H1 (cell line): ENCODE measurements at regions not wholly inside any gene's neighbourhood (a gene's known extent, or its start where the extent isn't known, plus 50 kb on each side); places are given as distances from the start of the nearest gene placed in this dataset.

ENCODE experiments used
- CTCF ChIA-PET: fragments of 300-600 bp; sonication (Branson Sonifier 250); formaldehyde crosslinking; loops from one replicate; lab custom pipeline; 2021; ENCODE audit not compliant: partially characterized antibody; lab: Charles Lee
- POLR2A ChIA-PET: fragments of 300-600 bp; sonication (Branson Sonifier 250); formaldehyde crosslinking; loops from one replicate; lab custom pipeline; 2021; ENCODE audit warnings: inconsistent platforms; ENCODE audit not compliant: partially characterized antibody; lab: Charles Lee
- DNase-seq, 2 experiments: peaks; one replicate each; pipeline versions ENCODE4 v3.0.0 to v3.0.0-alpha.2; 2010 to 2022; ENCODE audit warnings: low spot score in 2 of 2, low read depth in 1 of 2, mixed read lengths in 1 of 2
- FAIRE-seq: peaks from 2 replicates; lab custom pipeline; 2011; peaks lifted over from hg19 to GRCh38; lab: Jason Lieb, UNC
- H2AFZ ChIP-seq: 2 replicates; pipeline ENCODE4 v1.8.1; 2012; ENCODE audit warnings: low read length, inconsistent platforms
- H2AK5ac ChIP-seq: 2 replicates; pipeline ENCODE4 v1.6.1; 2013; ENCODE audit warnings: low read depth, low read length
- H2BK120ac ChIP-seq: replicated peaks from 2 replicates; pipeline ENCODE3; 2013; ENCODE audit warnings: low read depth, low read length, inconsistent platforms
- H2BK12ac ChIP-seq: 2 replicates; pipeline ENCODE4 v1.6.1; 2013; ENCODE audit warnings: low read depth, low read length
- H2BK15ac ChIP-seq: 2 replicates; pipeline ENCODE4 v1.6.1; 2013; ENCODE audit warnings: low read length
- H2BK20ac ChIP-seq: 2 replicates; pipeline ENCODE4 v1.6.1; 2013; ENCODE audit warnings: low read length
- H2BK5ac ChIP-seq: 2 replicates; pipeline ENCODE4 v1.6.1; 2013; ENCODE audit warnings: low read depth, low read length
- H3K14ac ChIP-seq: 2 replicates; pipeline ENCODE4 v1.6.1; 2013; ENCODE audit warnings: inconsistent platforms; ENCODE audit not compliant: insufficient read length
- H3K18ac ChIP-seq: 2 replicates; pipeline ENCODE4 v1.6.1; 2013; ENCODE audit warnings: low read length; ENCODE audit errors: extremely low read depth
- H3K23ac ChIP-seq: 2 replicates; pipeline ENCODE4 v1.6.1; 2013; ENCODE audit warnings: inconsistent platforms; ENCODE audit not compliant: insufficient read length
- H3K23me2 ChIP-seq: 2 replicates; pipeline ENCODE4 v1.6.1; 2013; ENCODE audit warnings: low read depth, low read length
- H3K27ac ChIP-seq: 2 replicates; pipeline ENCODE4 v1.6.1; 2011; ENCODE audit warnings: low read depth, low read length, inconsistent platforms
- H3K27me3 ChIP-seq, 4 experiments: replicated peaks in 1 of 4; 1 replicate in 1 of 4; 2 replicates in 3 of 4; pipeline versions ENCODE4 v1.6.1 to v1.8.1; 2011 to 2013; ENCODE audit warnings: low read length in 3 of 4, mild to moderate bottlenecking in 3 of 4, inconsistent platforms in 2 of 4, mixed read lengths in 2 of 4, moderate library complexity in 1 of 4; ENCODE audit not compliant: control insufficient read depth in 3 of 4, insufficient read depth in 3 of 4; ENCODE audit errors: extremely low read depth in 1 of 4
- H3K36me3 ChIP-seq, 4 experiments: 2 replicates each; pipeline versions ENCODE4 v1.6.1 to v1.8.1; 2011 to 2013; ENCODE audit warnings: mild to moderate bottlenecking in 4 of 4, low read length in 3 of 4, moderate library complexity in 2 of 4, control low read depth in 1 of 4, inconsistent platforms in 1 of 4; ENCODE audit not compliant: insufficient read depth in 4 of 4, control insufficient read depth in 2 of 4
- H3K4ac ChIP-seq: replicated peaks from 2 replicates; pipeline ENCODE3; 2013; ENCODE audit warnings: low read length, low read depth, mixed read lengths, inconsistent platforms; ENCODE audit not compliant: insufficient read length
- H3K4me1 ChIP-seq, 4 experiments: replicated peaks in 1 of 4; 1 replicate in 1 of 4; 2 replicates in 3 of 4; pipeline versions ENCODE4 v1.6.1 to v1.8.1; 2011 to 2013; ENCODE audit warnings: low read length in 3 of 4, inconsistent platforms in 2 of 4, mixed read lengths in 1 of 4; ENCODE audit not compliant: insufficient read depth in 4 of 4, control insufficient read depth in 3 of 4
- H3K4me2 ChIP-seq, 2 experiments: 2 replicates each; pipeline versions ENCODE4 v1.6.1 to v1.8.1; 2011 to 2013; ENCODE audit warnings: low read depth in 2 of 2, low read length in 2 of 2, control low read depth in 1 of 2, inconsistent platforms in 1 of 2, mild to moderate bottlenecking in 1 of 2; ENCODE audit not compliant: insufficient read depth in 1 of 2
- H3K4me3 ChIP-seq, 4 experiments: fragments of 200-600, 300-600 bp in 1 of 4; sonication (generic), shearing (Covaris generic), sonication (Bioruptor Twin) in 1 of 4; 2 replicates each; pipeline versions ENCODE4 v1.5.1 to v1.8.1; 2011 to 2016; ENCODE audit warnings: low read length in 4 of 4, low read depth in 3 of 4, control low read depth in 2 of 4, inconsistent platforms in 2 of 4, mild to moderate bottlenecking in 2 of 4, mixed read lengths in 1 of 4, moderate library complexity in 1 of 4; ENCODE audit not compliant: insufficient read depth in 2 of 4; ENCODE audit errors: extremely low read depth in 1 of 4
- H3K56ac ChIP-seq: replicated peaks from 2 replicates; pipeline ENCODE3; 2013; ENCODE audit warnings: low read depth, mild to moderate bottlenecking, mixed read lengths, low read length, inconsistent platforms; ENCODE audit not compliant: insufficient read length
- H3K79me1 ChIP-seq: 2 replicates; pipeline ENCODE4 v1.6.1; 2013; ENCODE audit warnings: low read depth, low read length, control low read depth
- H3K79me2 ChIP-seq, 2 experiments: 2 replicates each; pipeline versions ENCODE4 v1.6.1 to v1.8.1; 2012 to 2013; ENCODE audit warnings: low read length in 2 of 2, mild to moderate bottlenecking in 2 of 2, inconsistent platforms in 1 of 2; ENCODE audit not compliant: insufficient read depth in 2 of 2, control insufficient read depth in 1 of 2
- H3K9ac ChIP-seq, 4 experiments: replicated peaks in 1 of 4; 1 replicate in 1 of 4; 2 replicates in 3 of 4; pipeline versions ENCODE4 v1.6.1 to v1.8.1; 2011 to 2013; ENCODE audit warnings: low read depth in 3 of 4, low read length in 3 of 4, control low read depth in 2 of 4, mild to moderate bottlenecking in 2 of 4, moderate library complexity in 2 of 4, inconsistent platforms in 1 of 4; ENCODE audit errors: extremely low read depth in 1 of 4
- H3K9me3 ChIP-seq, 2 experiments: 2 replicates each; pipeline versions ENCODE4 v1.6.1 to v1.8.1; 2012 to 2013; ENCODE audit warnings: mild to moderate bottlenecking in 2 of 2, moderate library complexity in 2 of 2, control low read depth in 1 of 2, inconsistent platforms in 1 of 2, low read depth in 1 of 2, low read length in 1 of 2, mixed read lengths in 1 of 2; ENCODE audit not compliant: insufficient read depth in 2 of 2
- H4K20me1 ChIP-seq, 2 experiments: replicated peaks in 1 of 2; 2 replicates each; pipeline versions ENCODE3 to v1.8.1; 2011 to 2013; ENCODE audit warnings: inconsistent platforms in 2 of 2, low read length in 2 of 2, mild to moderate bottlenecking in 1 of 2; ENCODE audit not compliant: insufficient read depth in 2 of 2, control insufficient read depth in 1 of 2
- H4K5ac ChIP-seq: 2 replicates; pipeline ENCODE4 v1.6.1; 2013; ENCODE audit warnings: low read length, low read depth, mixed read lengths, inconsistent platforms; ENCODE audit not compliant: insufficient read length
- H4K8ac ChIP-seq: 2 replicates; pipeline ENCODE4 v1.8.0; 2013; ENCODE audit warnings: mild to moderate bottlenecking, moderate library complexity, low read length, inconsistent platforms; ENCODE audit not compliant: insufficient read depth; ENCODE audit errors: extremely low read depth
- H4K91ac ChIP-seq: replicated peaks from 2 replicates; pipeline ENCODE3; 2013; ENCODE audit warnings: low read length, mixed read lengths, inconsistent platforms; ENCODE audit not compliant: insufficient read length
- CREB1 ChIP-seq: IDR thresholded peaks from 2 replicates; pipeline ENCODE4 v1.6.1; 2012; ENCODE audit warnings: inconsistent platforms
- EZH2 ChIP-seq: fragments of 200-600 bp; sonication (generic); IDR thresholded peaks from 2 replicates; pipeline ENCODE4 v1.7.1; 2012; ENCODE audit warnings: low read depth, mild to moderate bottlenecking, moderate library complexity, low read length, inconsistent platforms; ENCODE audit not compliant: severe bottlenecking
- MAFK ChIP-seq: IDR thresholded peaks from 2 replicates; pipeline ENCODE4 v1.6.1; 2012; ENCODE audit warnings: low read depth, mild to moderate bottlenecking, improper control_type of control experiment, low read length
- NRF1 ChIP-seq: IDR thresholded peaks from 2 replicates; pipeline ENCODE4 v1.6.1; 2011; ENCODE audit warnings: mild to moderate bottlenecking, low read depth, low read length, improper control_type of control experiment
- PHF8 ChIP-seq: fragments of 200-600 bp; sonication (generic); conservative IDR thresholded peaks from 2 replicates; pipeline ENCODE4 v1.7.1; 2012; ENCODE audit warnings: low read depth, mild to moderate bottlenecking, inconsistent platforms, low read length, moderate library complexity
- RFX5 ChIP-seq: IDR thresholded peaks from 2 replicates; pipeline ENCODE4 v1.6.1; 2011; ENCODE audit warnings: low read depth, low read length, improper control_type of control experiment, borderline replicate concordance
- RNF2 ChIP-seq: fragments of 200-900, 300-1000 bp; sonication (generic); IDR thresholded peaks from 2 replicates; pipeline ENCODE4 v1.7.1; 2016; ENCODE audit warnings: borderline replicate concordance, low read depth, mild to moderate bottlenecking, antibody characterized with exemption, low read length; ENCODE audit not compliant: poor library complexity, severe bottlenecking; ENCODE audit errors: missing control alignments
- SIN3A ChIP-seq, 2 experiments: IDR thresholded peaks in 1 of 2; conservative IDR thresholded peaks in 1 of 2; 2 replicates each; pipeline ENCODE4 v1.6.1; 2011 to 2012; ENCODE audit warnings: low read length in 2 of 2, improper control_type of control experiment in 1 of 2, low read depth in 1 of 2, mild to moderate bottlenecking in 1 of 2
- SIX5 ChIP-seq: IDR thresholded peaks from 2 replicates; pipeline ENCODE4 v1.6.1; 2011; ENCODE audit warnings: mild to moderate bottlenecking, low read depth, low read length
- SP1 ChIP-seq: IDR thresholded peaks from 2 replicates; pipeline ENCODE4 v1.6.1; 2011; ENCODE audit warnings: low read depth, low read length
- SP2 ChIP-seq: IDR thresholded peaks from 2 replicates; pipeline ENCODE4 v1.6.1; 2012; ENCODE audit warnings: mild to moderate bottlenecking, low read length, inconsistent platforms
- SUZ12 ChIP-seq: fragments of 200-600 bp; sonication (generic); IDR thresholded peaks from 2 replicates; pipeline ENCODE4 v1.6.1; 2012; ENCODE audit warnings: mild to moderate bottlenecking, inconsistent platforms, low read length, moderate library complexity, mixed read lengths
- TAF1 ChIP-seq: IDR thresholded peaks from 2 replicates; pipeline ENCODE4 v1.6.1; 2011; ENCODE audit warnings: mild to moderate bottlenecking, low read depth, low read length
- TBP ChIP-seq: IDR thresholded peaks from 2 replicates; pipeline ENCODE4 v1.6.1; 2011; ENCODE audit warnings: low read depth, low read length, improper control_type of control experiment
- TCF12 ChIP-seq: IDR thresholded peaks from 2 replicates; pipeline ENCODE4 v1.6.1; 2011; ENCODE audit warnings: low read depth, mild to moderate bottlenecking, low read length
- WGBS, 2 experiments: shearing (Covaris generic) in 1 of 2; methylation state at CpG; one replicate each; pipeline versions ENCODE4 v1.1.6 to v1.1.7; 2013 to 2015; ENCODE audit warnings: low lambda C conversion rate in 2 of 2, mixed read lengths in 2 of 2, inconsistent platforms in 1 of 2, low coverage in 1 of 2, missing lambda C conversion rate in 1 of 2; ENCODE audit not compliant: insufficient replicate concordance in 2 of 2, insufficient coverage in 1 of 2, insufficient read length in 1 of 2; ENCODE audit errors: extremely low coverage in 1 of 2, missing lambda C conversion rate in 1 of 2; 5-methylcytosine and 5-hydroxymethylcytosine counted together

- DNase-seq (no peak), FAIRE-seq (no peak)
- no peak overlapping the region for H4K5ac ChIP-seq
- peaks cover 0 to 1% (median 0%) of the 10 kb centered on the region in 4 experiments; a peak in 2 of 7 replicates for H3K4me1 ChIP-seq
- H2BK20ac ChIP-seq: no peak overlapping the region
- H3K4me3 ChIP-seq: peak overlapping the region in 1 of 4 experiments; percentile 20; a peak in 1 of 8 replicates
- ChIA-PET CTCF (interaction anchor here (0.9 kb wide), 1 partner anchor 336 kb away, joined by 3 read pairs; no protein-coding TSS in a partner anchor), POLR2A (no interaction called here)
- H2AK5ac ChIP-seq: no peak overlapping the region
- no peak overlapping the region for H3K23ac ChIP-seq
- H3K79me1 ChIP-seq: no peaks in the 10 kb centered on the region
- H3K9me3 ChIP-seq: no peaks in the 10 kb centered on the region
- H2BK12ac ChIP-seq: 0 out of 2 replicates have a peak overlapping the region, but pooled peaks have one; percentile 39
- H2BK120ac ChIP-seq: no peak overlapping the region
- H3K9ac ChIP-seq: no peak overlapping the region
- no peaks in the 10 kb centered on the region for H3K36me3 ChIP-seq
- H4K91ac ChIP-seq: no peak overlapping the region
- no peak overlapping the region for H3K56ac ChIP-seq
- no peak overlapping the region for H4K8ac ChIP-seq
- peak overlapping the region in 1 of 2 experiments; percentile 47; a peak in 1 of 4 replicates for H3K4me2 ChIP-seq
- H2BK15ac ChIP-seq: no peak overlapping the region
- H2BK5ac ChIP-seq: no peak overlapping the region
- no peak overlapping the region for H2AFZ ChIP-seq
- H4K20me1 ChIP-seq: no peaks in the 10 kb centered on the region
- H3K27me3 ChIP-seq: no peaks in the 10 kb centered on the region; a peak in 1 of 7 replicates
- H3K23me2 ChIP-seq: no peaks in the 10 kb centered on the region
- H3K27ac ChIP-seq: no peak overlapping the region
- no peak overlapping the region for H3K14ac ChIP-seq
- H3K18ac ChIP-seq: no peak overlapping the region
- H3K79me2 ChIP-seq: no peaks in the 10 kb centered on the region
- H3K4ac ChIP-seq: no peak overlapping the region
- 96% methylated on average over 4 of the region's 4 CpGs; no CpG with 5 or more reads in 1 of the 2 experiments for WGBS, 2 experiments
- no peak for TF ChIP-seq SIN3A (conservative IDR thresholded peaks at IDR 0.05 in 1 of 2, IDR thresholded peaks at IDR 0.05 in 1 of 2; ENCODE audit: low read depth in 1 of 2, low read length in 2 of 2)
- TF ChIP-seq CREB1: no peak
- TF ChIP-seq PHF8: no peak
- TF ChIP-seq TAF1: no peak
- TF ChIP-seq RNF2: no peak
- TF ChIP-seq TCF12: no peak
- no peak for TF ChIP-seq SP1
- TF ChIP-seq SUZ12: no peak
- TF ChIP-seq MAFK: no peak
- TF ChIP-seq EZH2: no peak
- TF ChIP-seq SIX5: no peak
- TF ChIP-seq RFX5: no peak
- TF ChIP-seq TBP: no peak
- TF ChIP-seq NRF1: no peak
- no peak for TF ChIP-seq SP2
Measured at GRCh38 chr3:137460944-137461343, 303.2 kb upstream of the SOX14 start.
